HCT116 (cell line): ENCODE measurements at regions not wholly inside any gene's neighbourhood (a gene's known extent, or its start where the extent isn't known, plus 50 kb on each side); places are given as distances from the start of the nearest gene placed in this dataset.

Source experiments
- ATAC-seq: fragments of 200-7000 bp; cut with Tn5 transposase; 2 replicates; pipeline ENCODE4 v1.9.1; 2020; ENCODE audit warnings: mild to moderate bottlenecking, moderate library complexity
- BruUV-seq: library from RNA; stranded (reverse); fragments of 400-500 nt; replicated peaks from 2 replicates; lab custom pipeline; 2021; lab: Mats Ljungman, UMichigan
- CTCF ChIA-PET: fragments of 300-600 bp; sonication (Branson Sonifier 250); formaldehyde crosslinking; loops from one replicate; lab custom pipeline; 2021; ENCODE audit warnings: antibody characterized with exemption; lab: Charles Lee
- POLR2A ChIA-PET: fragments of 300-600, 350-600 bp; sonication (Branson Sonifier 250); formaldehyde crosslinking; loops from one replicate; lab custom pipeline; 2021; ENCODE audit warnings: antibody characterized with exemption; lab: Charles Lee
- RAD21 ChIA-PET, 2 experiments: fragments of 300-600 bp; sonication (Branson Sonifier 250); formaldehyde crosslinking; loops; one replicate each; lab custom pipeline; 2023; ENCODE audit warnings: low total read pairs in 2 of 2; ENCODE audit not compliant: uncharacterized antibody in 2 of 2, unreplicated experiment in 2 of 2, low non-redundant PET in 1 of 2; lab: Charles Lee
- DNase-seq: peaks from one replicate; pipeline ENCODE4 v3.0.0-alpha.2; 2010; ENCODE audit warnings: low read depth, low spot score
- H2AFZ ChIP-seq: fragments of 200-600 bp; shearing (Covaris generic), sonication (generic); 2 replicates; pipeline ENCODE4 v1.6.1; 2017; ENCODE audit warnings: low read depth, mixed run types, mixed read lengths, antibody characterized with exemption, low read length; ENCODE audit not compliant: poor library complexity, severe bottlenecking
- H3K27ac ChIP-seq: 2 replicates; pipeline ENCODE4 v1.5.1; 2012; ENCODE audit warnings: low read depth, low read length
- H3K27me3 ChIP-seq: fragments of 200-600 bp; sonication (generic); 2 replicates; pipeline ENCODE4 v1.6.1; 2016; ENCODE audit warnings: mixed run types, low read length, mixed read lengths; ENCODE audit not compliant: insufficient read depth
- H3K36me3 ChIP-seq, 2 experiments: fragments of 200-500 bp in 1 of 2; fragments of 200-600 bp in 1 of 2; sonication (Bioruptor generic) in 1 of 2; sonication (generic) in 1 of 2; 2 replicates each; pipeline versions ENCODE4 v1.5.1 to v1.6.1; 2014 to 2016; ENCODE audit warnings: low read length in 2 of 2, inconsistent platforms in 1 of 2, mixed read lengths in 1 of 2, mixed run types in 1 of 2; ENCODE audit not compliant: insufficient read depth in 2 of 2, control insufficient read depth in 1 of 2
- H3K4me1 ChIP-seq, 2 experiments: fragments of 200-600 bp in 1 of 2; sonication (generic) in 1 of 2; 2 replicates each; pipeline versions ENCODE4 v1.5.1 to v1.6.1; 2012 to 2017; ENCODE audit warnings: low read length in 2 of 2, inconsistent platforms in 1 of 2, mild to moderate bottlenecking in 1 of 2, mixed read lengths in 1 of 2, mixed run types in 1 of 2, moderate library complexity in 1 of 2; ENCODE audit not compliant: insufficient read depth in 2 of 2, control insufficient read depth in 1 of 2
- H3K4me2 ChIP-seq: fragments of 200-600 bp; sonication (generic); 2 replicates; pipeline ENCODE4 v1.6.1; 2017; ENCODE audit warnings: mixed run types, low read length, mixed read lengths
- H3K4me3 ChIP-seq, 2 experiments: fragments of 200-600 bp in 1 of 2; sonication (generic) in 1 of 2; replicated peaks in 1 of 2; 2 replicates each; pipeline ENCODE4 v1.5.1; 2011 to 2016; ENCODE audit warnings: low read length in 2 of 2, control low read depth in 1 of 2, low read depth in 1 of 2, mild to moderate bottlenecking in 1 of 2, mixed read lengths in 1 of 2, mixed run types in 1 of 2
- H3K79me2 ChIP-seq: fragments of 200-600 bp; sonication (generic); 2 replicates; pipeline ENCODE4 v1.6.1; 2017; ENCODE audit warnings: mild to moderate bottlenecking, mixed run types, low read length, moderate library complexity, mixed read lengths; ENCODE audit not compliant: insufficient read depth
- H3K9ac ChIP-seq: fragments of 200-600 bp; sonication (generic); 2 replicates; pipeline ENCODE4 v1.6.1; 2016; ENCODE audit warnings: low read length, mixed read lengths
- H3K9me2 ChIP-seq: fragments of 200-600 bp; sonication (generic), shearing (Covaris generic); 2 replicates; pipeline ENCODE4 v1.6.1; 2017; ENCODE audit warnings: mixed run types, mild to moderate bottlenecking, moderate library complexity; ENCODE audit not compliant: insufficient read depth
- H3K9me3 ChIP-seq, 2 experiments: fragments of 200-500 bp in 1 of 2; fragments of 200-600 bp in 1 of 2; sonication (Bioruptor generic) in 1 of 2; sonication (generic) in 1 of 2; 2 replicates each; pipeline ENCODE4 v1.6.1; 2014 to 2017; ENCODE audit warnings: low read length in 2 of 2, mixed read lengths in 2 of 2, inconsistent platforms in 1 of 2, low read depth in 1 of 2, mild to moderate bottlenecking in 1 of 2, mixed run types in 1 of 2, moderate library complexity in 1 of 2; ENCODE audit not compliant: control insufficient read depth in 1 of 2, insufficient read depth in 1 of 2
- H4K20me1 ChIP-seq: fragments of 200-600 bp; sonication (generic), shearing (Covaris generic); 2 replicates; pipeline ENCODE4 v1.6.1; 2017; ENCODE audit warnings: mixed run types, mild to moderate bottlenecking, moderate library complexity; ENCODE audit not compliant: insufficient read depth
- CBX3 ChIP-seq: IDR thresholded peaks from 2 replicates; pipeline ENCODE4 v1.6.1; 2012; ENCODE audit warnings: low read depth
- EZH2phosphoT487 ChIP-seq: fragments of 200-600 bp; IDR thresholded peaks from 2 replicates; pipeline ENCODE4 v1.6.1; 2018; ENCODE audit warnings: antibody characterized with exemption, borderline replicate concordance
- FOSL1 ChIP-seq: IDR thresholded peaks from 2 replicates; pipeline ENCODE4 v1.6.1; 2012; ENCODE audit warnings: low read depth
- JUND ChIP-seq: IDR thresholded peaks from 2 replicates; pipeline ENCODE4 v1.6.1; 2012
- POLR2A ChIP-seq: IDR thresholded peaks from 2 replicates; pipeline ENCODE4 v1.7.0; 2011; ENCODE audit warnings: borderline replicate concordance; ENCODE audit not compliant: insufficient read depth, insufficient read length; ENCODE audit errors: extremely low read depth
- POLR2AphosphoS5 ChIP-seq: IDR thresholded peaks from 2 replicates; pipeline ENCODE4 v1.6.1; 2011; ENCODE audit warnings: mild to moderate bottlenecking, low read depth, low read length, moderate library complexity
- RAD21 ChIP-seq: IDR thresholded peaks from 2 replicates; pipeline ENCODE4 v1.6.1; 2012; ENCODE audit warnings: low read depth, mild to moderate bottlenecking
- REST ChIP-seq: IDR thresholded peaks from 2 replicates; pipeline ENCODE4 v1.6.1; 2012; ENCODE audit warnings: low read depth
- SIN3A ChIP-seq: IDR thresholded peaks from 2 replicates; pipeline ENCODE4 v1.6.1; 2012; ENCODE audit warnings: low read depth
- SP1 ChIP-seq: IDR thresholded peaks from 2 replicates; pipeline ENCODE4 v1.6.1; 2012; ENCODE audit warnings: low read depth
- TCF7L2 ChIP-seq: IDR thresholded peaks from 2 replicates; pipeline ENCODE4 v1.7.0; 2011; ENCODE audit warnings: borderline replicate concordance, inconsistent platforms; ENCODE audit not compliant: insufficient read depth, insufficient read length; ENCODE audit errors: extremely low read depth
- YY1 ChIP-seq: IDR thresholded peaks from 2 replicates; pipeline ENCODE4 v1.6.1; 2011; ENCODE audit warnings: low read length, low read depth, moderate library complexity, mild to moderate bottlenecking; ENCODE audit not compliant: insufficient replicate concordance; ENCODE audit errors: extremely low read depth
- ZBTB33 ChIP-seq: IDR thresholded peaks from 2 replicates; pipeline ENCODE4 v1.6.1; 2011; ENCODE audit warnings: mild to moderate bottlenecking, low read length, moderate library complexity; ENCODE audit not compliant: insufficient replicate concordance; ENCODE audit errors: extremely low read depth
- ZNF274 ChIP-seq: fragments of 200-500 bp; sonication (Bioruptor generic); IDR thresholded peaks from 2 replicates; pipeline ENCODE4 v1.6.1; 2014; ENCODE audit warnings: mild to moderate bottlenecking, low read depth, low read length, inconsistent platforms
- intact Hi-C: fragments of 100-400 bp; cut with micrococcal nuclease; formaldehyde crosslinking; loops from 2 replicates; pipeline ENCODE4 v1.10.0; 2022
- TF ChIP-seq, protein P1 (sequence below): IDR thresholded peaks from 2 replicates; pipeline ENCODE4 v1.6.1; 2012
- TF ChIP-seq, protein P2 (sequence below), 3 experiments: fragments of 200-600 bp in 1 of 3; sonication (generic) in 1 of 3; IDR thresholded peaks in 2 of 3; conservative IDR thresholded peaks in 1 of 3; 2 replicates each; pipeline ENCODE4 v1.5.1; 2012 to 2017; ENCODE audit warnings: low read depth in 2 of 3, low read length in 2 of 3, antibody characterized with exemption in 1 of 3, borderline replicate concordance in 1 of 3, control low read depth in 1 of 3, mild to moderate bottlenecking in 1 of 3, mixed read lengths in 1 of 3, mixed run types in 1 of 3, moderate library complexity in 1 of 3; ENCODE audit not compliant: insufficient read depth in 1 of 3

DNA sequence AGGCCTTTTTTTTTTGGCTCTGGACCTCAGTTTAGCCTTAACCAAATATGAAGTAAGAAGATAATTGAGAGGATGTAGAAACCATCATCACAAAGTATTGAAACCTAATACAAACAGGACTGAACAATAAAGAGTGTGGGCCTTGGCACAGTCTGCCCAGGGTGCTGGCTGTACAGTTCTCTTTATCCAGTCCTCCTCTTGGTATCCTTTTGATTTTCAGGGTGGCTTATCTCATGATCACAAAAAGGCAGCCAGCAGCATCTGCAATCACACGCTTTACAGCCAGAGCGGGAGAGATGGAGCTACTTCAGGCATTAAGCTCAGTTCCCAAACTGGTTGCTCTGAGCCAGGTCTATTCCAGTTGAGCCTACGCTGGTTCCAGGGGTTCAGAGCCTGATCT, 239.7 kb downstream of the RPLP1 start:
- H3K27me3 ChIP-seq = peaks cover 17% of the 10 kb centered on the region
- no peak overlapping the region for H3K9ac ChIP-seq
- CTCF ChIA-PET = no interaction called here
- no peaks in the 10 kb centered on the region for H3K9me2 ChIP-seq
- no peaks in the 10 kb centered on the region for H3K4me1 ChIP-seq
- no peaks in the 10 kb centered on the region for H4K20me1 ChIP-seq
- no peaks in the 10 kb centered on the region for H3K36me3 ChIP-seq
- H2AFZ ChIP-seq = no peak overlapping the region
- POLR2A ChIA-PET = no interaction called here
- DNase-seq (no peak), ATAC-seq (no peak)
- BruUV-seq = no TSS peak
- RAD21 ChIA-PET = interaction anchor here in 1 of 2 experiments (0.6 kb wide), 1 partner anchor 24 kb away, joined by 6 read pairs; no protein-coding TSS in a partner anchor
- peaks cover 6 to 16% of the 10 kb centered on the region in 2 experiments; a peak in 2 of 4 replicates for H3K9me3 ChIP-seq
- H3K27ac ChIP-seq = no peak overlapping the region
- H3K79me2 ChIP-seq = no peaks in the 10 kb centered on the region
- no peak overlapping the region for H3K4me2 ChIP-seq
- TF ChIP-seq TCF7L2 (no peak), POLR2AphosphoS5 (no peak), POLR2A (no peak), REST (no peak), SP1 (no peak), ZNF274 (no peak), EZH2phosphoT487 (no peak), SIN3A (no peak), FOSL1 (no peak), ZBTB33 (no peak), CBX3 (no peak), JUND (no peak), YY1 (no peak), RAD21 (no peak)
- TF ChIP-seq, protein P1, sequence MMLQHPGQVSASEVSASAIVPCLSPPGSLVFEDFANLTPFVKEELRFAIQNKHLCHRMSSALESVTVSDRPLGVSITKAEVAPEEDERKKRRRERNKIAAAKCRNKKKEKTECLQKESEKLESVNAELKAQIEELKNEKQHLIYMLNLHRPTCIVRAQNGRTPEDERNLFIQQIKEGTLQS = no peak
- TF ChIP-seq, protein P2, sequence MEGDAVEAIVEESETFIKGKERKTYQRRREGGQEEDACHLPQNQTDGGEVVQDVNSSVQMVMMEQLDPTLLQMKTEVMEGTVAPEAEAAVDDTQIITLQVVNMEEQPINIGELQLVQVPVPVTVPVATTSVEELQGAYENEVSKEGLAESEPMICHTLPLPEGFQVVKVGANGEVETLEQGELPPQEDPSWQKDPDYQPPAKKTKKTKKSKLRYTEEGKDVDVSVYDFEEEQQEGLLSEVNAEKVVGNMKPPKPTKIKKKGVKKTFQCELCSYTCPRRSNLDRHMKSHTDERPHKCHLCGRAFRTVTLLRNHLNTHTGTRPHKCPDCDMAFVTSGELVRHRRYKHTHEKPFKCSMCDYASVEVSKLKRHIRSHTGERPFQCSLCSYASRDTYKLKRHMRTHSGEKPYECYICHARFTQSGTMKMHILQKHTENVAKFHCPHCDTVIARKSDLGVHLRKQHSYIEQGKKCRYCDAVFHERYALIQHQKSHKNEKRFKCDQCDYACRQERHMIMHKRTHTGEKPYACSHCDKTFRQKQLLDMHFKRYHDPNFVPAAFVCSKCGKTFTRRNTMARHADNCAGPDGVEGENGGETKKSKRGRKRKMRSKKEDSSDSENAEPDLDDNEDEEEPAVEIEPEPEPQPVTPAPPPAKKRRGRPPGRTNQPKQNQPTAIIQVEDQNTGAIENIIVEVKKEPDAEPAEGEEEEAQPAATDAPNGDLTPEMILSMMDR (IDR thresholded peaks at IDR 0.05 in 2 of 3, conservative IDR thresholded peaks at IDR 0.05 in 1 of 3; ENCODE audit: borderline replicate concordance in 1 of 3, insufficient read depth in 1 of 3, low read depth in 2 of 3, low read length in 2 of 3) = no peak
- H3K4me3 ChIP-seq = no peak overlapping the region
- intact Hi-C loops = no loop called here
